Panc1 (cell line): ENCODE measurements at regions not wholly inside any gene's neighbourhood (a gene's known extent, or its start where the extent isn't known, plus 50 kb on each side); places are given as distances from the start of the nearest gene placed in this dataset.
A peak's percentile ranks its signal among the peaks of the same experiment; 100 is the strongest.

Source experiments
- ATAC-seq: fragments of 200-7000 bp; cut with Tn5 transposase; 2 replicates; pipeline ENCODE4 v1.9.1; 2020; ENCODE audit warnings: mild to moderate bottlenecking, moderate library complexity
- BruUV-seq: library from RNA; stranded (reverse); fragments of 400-500 nt; replicated peaks from 2 replicates; lab custom pipeline; 2021; lab: Mats Ljungman, UMichigan
- CTCF ChIA-PET: fragments of 300-600 bp; sonication (Branson Sonifier 250); formaldehyde crosslinking; loops from one replicate; lab custom pipeline; 2022; ENCODE audit warnings: antibody characterized with exemption; lab: Charles Lee
- POLR2A ChIA-PET: fragments of 300-600 bp; sonication (Branson Sonifier 250); formaldehyde crosslinking; loops from one replicate; lab custom pipeline; 2022; ENCODE audit warnings: antibody characterized with exemption; lab: Charles Lee
- DNase-seq: peaks from one replicate; pipeline ENCODE4 v3.0.0-alpha.2; 2010; ENCODE audit warnings: low read depth, low spot score
- H3K27ac ChIP-seq: 2 replicates; pipeline ENCODE4 v1.5.1; 2011; ENCODE audit warnings: mild to moderate bottlenecking, low read length, inconsistent platforms
- H3K27me3 ChIP-seq: fragments of 200-500 bp; sonication (Bioruptor generic); 2 replicates; pipeline ENCODE4 v1.6.0; 2014; ENCODE audit warnings: low read length, inconsistent platforms; ENCODE audit not compliant: control insufficient read depth, insufficient read depth
- H3K36me3 ChIP-seq: fragments of 200-500 bp; sonication (Bioruptor generic); 2 replicates; pipeline ENCODE4 v1.5.1; 2014; ENCODE audit warnings: inconsistent platforms, mild to moderate bottlenecking, low read length, moderate library complexity; ENCODE audit not compliant: control insufficient read depth, insufficient read depth
- H3K4me1 ChIP-seq: 2 replicates; pipeline ENCODE4 v1.5.1; 2011; ENCODE audit warnings: inconsistent platforms, mild to moderate bottlenecking, low read length, moderate library complexity; ENCODE audit not compliant: control insufficient read depth, insufficient read depth
- H3K4me3 ChIP-seq, 2 experiments: 2 replicates each; pipeline ENCODE4 v1.5.1; 2011 to 2012; ENCODE audit warnings: low read depth in 2 of 2, low read length in 2 of 2, mild to moderate bottlenecking in 2 of 2, inconsistent platforms in 1 of 2, moderate library complexity in 1 of 2
- H3K9me3 ChIP-seq: fragments of 200-500 bp; sonication (Bioruptor generic); 2 replicates; pipeline ENCODE4 v1.5.1; 2014; ENCODE audit warnings: low read depth, mild to moderate bottlenecking, inconsistent platforms, low read length, moderate library complexity; ENCODE audit not compliant: control insufficient read depth, insufficient read depth
- POLR2AphosphoS5 ChIP-seq: IDR thresholded peaks from 2 replicates; pipeline ENCODE4 v1.6.1; 2012; ENCODE audit warnings: mild to moderate bottlenecking, low read depth, low read length, moderate library complexity
- SIN3A ChIP-seq: IDR thresholded peaks from 2 replicates; pipeline ENCODE4 v1.6.1; 2012; ENCODE audit warnings: low read depth, mild to moderate bottlenecking, low read length, moderate library complexity, borderline replicate concordance; ENCODE audit not compliant: insufficient read depth
- TCF7L2 ChIP-seq: IDR thresholded peaks from 2 replicates; pipeline ENCODE4 v1.6.1; 2011; ENCODE audit warnings: mild to moderate bottlenecking, low read depth, low read length, inconsistent platforms
- in situ Hi-C: cut with HindIII; loops from 2 replicates; pipeline ENCODE4 v1.10.0; 2016; ENCODE audit warnings: low sequenced_read_pairs, low pct_unique_long_range_greater_than_20kb
- intact Hi-C: fragments of 100-400 bp; cut with micrococcal nuclease; formaldehyde crosslinking; loops from one replicate; pipeline ENCODE4 v1.10.0; 2022; ENCODE audit not compliant: unreplicated experiment
- TF ChIP-seq, protein P1 (sequence below), 2 experiments: IDR thresholded peaks; 2 replicates each; pipeline ENCODE4 v1.6.1; 2011 to 2012; ENCODE audit warnings: low read depth in 2 of 2, control low read depth in 1 of 2, low read length in 1 of 2, mild to moderate bottlenecking in 1 of 2, moderate library complexity in 1 of 2; ENCODE audit not compliant: insufficient read depth in 1 of 2
- TF ChIP-seq, protein P2 (sequence below): fragments of 450-650 bp; IDR thresholded peaks from 2 replicates; pipeline ENCODE4 v1.5.1; 2017; ENCODE audit warnings: mild to moderate bottlenecking

DNA sequence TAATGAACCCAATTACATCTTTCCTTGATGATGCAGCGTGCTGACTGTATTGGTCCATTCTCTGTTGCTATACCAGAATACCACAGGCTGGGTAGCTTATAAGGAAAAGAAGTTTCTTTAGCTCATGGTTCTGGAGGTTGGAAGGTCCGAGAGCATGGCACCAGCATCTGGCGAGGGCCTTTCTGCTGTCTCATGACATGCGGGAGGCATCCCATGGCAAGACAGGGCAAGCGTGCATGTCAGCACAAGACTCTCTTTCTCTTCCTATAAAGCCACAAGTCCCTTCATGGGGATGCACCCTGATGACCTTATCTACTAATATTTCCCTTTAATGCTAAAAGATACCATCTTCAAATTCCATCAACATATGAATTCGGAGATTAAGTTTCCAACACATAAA, 122.8 kb upstream of the FHL2 start:
- DNase-seq = no peak
- Histone ChIP-seq H3K4me3 (no peak overlapping the region), H3K27me3 (no peaks in the 10 kb centered on the region), H3K4me1 (peaks cover 45% of the 10 kb centered on the region), H3K9me3 (no peaks in the 10 kb centered on the region), H3K36me3 (no peaks in the 10 kb centered on the region), H3K27ac (peak overlapping the region; percentile 88)
- ChIA-PET CTCF (interaction anchor here (0.6 to 2.6 kb wide), 5 partner anchors 117 to 177 kb away, joined by 3 to 12 read pairs (median 3); no protein-coding TSS in a partner anchor), POLR2A (interaction anchor here (1.3 kb wide), 1 partner anchor 122 kb away, joined by 4 read pairs; no protein-coding TSS in a partner anchor)
- 0 out of 2 replicates have a peak, but pooled peaks have one; percentile 30 for ATAC-seq
- in situ Hi-C loops = no loop called here
- intact Hi-C loops = loop anchor here (2.0 to 5.0 kb wide), 4 partner anchors 67 to 177 kb away; partner anchors contain the start of gene FHL2
- no TSS peak for BruUV-seq
- TF ChIP-seq, protein P1, sequence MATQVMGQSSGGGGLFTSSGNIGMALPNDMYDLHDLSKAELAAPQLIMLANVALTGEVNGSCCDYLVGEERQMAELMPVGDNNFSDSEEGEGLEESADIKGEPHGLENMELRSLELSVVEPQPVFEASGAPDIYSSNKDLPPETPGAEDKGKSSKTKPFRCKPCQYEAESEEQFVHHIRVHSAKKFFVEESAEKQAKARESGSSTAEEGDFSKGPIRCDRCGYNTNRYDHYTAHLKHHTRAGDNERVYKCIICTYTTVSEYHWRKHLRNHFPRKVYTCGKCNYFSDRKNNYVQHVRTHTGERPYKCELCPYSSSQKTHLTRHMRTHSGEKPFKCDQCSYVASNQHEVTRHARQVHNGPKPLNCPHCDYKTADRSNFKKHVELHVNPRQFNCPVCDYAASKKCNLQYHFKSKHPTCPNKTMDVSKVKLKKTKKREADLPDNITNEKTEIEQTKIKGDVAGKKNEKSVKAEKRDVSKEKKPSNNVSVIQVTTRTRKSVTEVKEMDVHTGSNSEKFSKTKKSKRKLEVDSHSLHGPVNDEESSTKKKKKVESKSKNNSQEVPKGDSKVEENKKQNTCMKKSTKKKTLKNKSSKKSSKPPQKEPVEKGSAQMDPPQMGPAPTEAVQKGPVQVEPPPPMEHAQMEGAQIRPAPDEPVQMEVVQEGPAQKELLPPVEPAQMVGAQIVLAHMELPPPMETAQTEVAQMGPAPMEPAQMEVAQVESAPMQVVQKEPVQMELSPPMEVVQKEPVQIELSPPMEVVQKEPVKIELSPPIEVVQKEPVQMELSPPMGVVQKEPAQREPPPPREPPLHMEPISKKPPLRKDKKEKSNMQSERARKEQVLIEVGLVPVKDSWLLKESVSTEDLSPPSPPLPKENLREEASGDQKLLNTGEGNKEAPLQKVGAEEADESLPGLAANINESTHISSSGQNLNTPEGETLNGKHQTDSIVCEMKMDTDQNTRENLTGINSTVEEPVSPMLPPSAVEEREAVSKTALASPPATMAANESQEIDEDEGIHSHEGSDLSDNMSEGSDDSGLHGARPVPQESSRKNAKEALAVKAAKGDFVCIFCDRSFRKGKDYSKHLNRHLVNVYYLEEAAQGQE (IDR thresholded peaks at IDR 0.05; ENCODE audit: insufficient read depth in 1 of 2, low read depth in 2 of 2, low read length in 1 of 2) = no peak
- TF ChIP-seq POLR2AphosphoS5 = no peak
- TF ChIP-seq SIN3A = no peak
- no peak for TF ChIP-seq TCF7L2
- TF ChIP-seq, protein P2, sequence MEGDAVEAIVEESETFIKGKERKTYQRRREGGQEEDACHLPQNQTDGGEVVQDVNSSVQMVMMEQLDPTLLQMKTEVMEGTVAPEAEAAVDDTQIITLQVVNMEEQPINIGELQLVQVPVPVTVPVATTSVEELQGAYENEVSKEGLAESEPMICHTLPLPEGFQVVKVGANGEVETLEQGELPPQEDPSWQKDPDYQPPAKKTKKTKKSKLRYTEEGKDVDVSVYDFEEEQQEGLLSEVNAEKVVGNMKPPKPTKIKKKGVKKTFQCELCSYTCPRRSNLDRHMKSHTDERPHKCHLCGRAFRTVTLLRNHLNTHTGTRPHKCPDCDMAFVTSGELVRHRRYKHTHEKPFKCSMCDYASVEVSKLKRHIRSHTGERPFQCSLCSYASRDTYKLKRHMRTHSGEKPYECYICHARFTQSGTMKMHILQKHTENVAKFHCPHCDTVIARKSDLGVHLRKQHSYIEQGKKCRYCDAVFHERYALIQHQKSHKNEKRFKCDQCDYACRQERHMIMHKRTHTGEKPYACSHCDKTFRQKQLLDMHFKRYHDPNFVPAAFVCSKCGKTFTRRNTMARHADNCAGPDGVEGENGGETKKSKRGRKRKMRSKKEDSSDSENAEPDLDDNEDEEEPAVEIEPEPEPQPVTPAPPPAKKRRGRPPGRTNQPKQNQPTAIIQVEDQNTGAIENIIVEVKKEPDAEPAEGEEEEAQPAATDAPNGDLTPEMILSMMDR = no peak

DNA sequence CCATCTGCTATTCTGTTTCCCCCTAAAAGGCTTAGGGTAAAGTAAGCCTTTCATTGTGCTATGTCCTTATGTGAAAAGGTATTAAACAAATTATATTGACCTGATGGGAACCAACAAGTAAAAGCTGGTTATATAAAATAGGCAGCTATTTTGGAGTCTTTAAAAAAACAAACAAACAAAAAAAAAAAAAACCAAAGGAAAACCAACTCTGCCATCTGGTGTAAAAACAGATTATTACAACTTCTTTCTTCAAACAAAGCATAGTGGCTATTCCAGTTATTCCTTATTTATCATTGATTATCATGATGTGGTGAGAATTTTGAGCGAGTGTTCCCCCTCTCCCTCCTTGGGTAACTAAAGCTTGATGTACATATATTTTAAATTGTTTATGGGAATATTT, 122.3 kb upstream of the FHL2 start:
- CTCF ChIA-PET = interaction anchor here (0.5 to 2.6 kb wide), 8 partner anchors 66 to 176 kb away, joined by 3 to 12 read pairs (median 4); partner anchors contain the start of gene FHL2

More for the DNA sequence above, 122.3 kb upstream of the FHL2 start:
- ATAC-seq (no peak), DNase-seq (peak; percentile 42)
- Histone ChIP-seq H3K36me3 (no peaks in the 10 kb centered on the region), H3K27me3 (no peaks in the 10 kb centered on the region), H3K4me1 (peaks cover 47% of the 10 kb centered on the region), H3K9me3 (no peaks in the 10 kb centered on the region), H3K4me3 (no peak overlapping the region), H3K27ac (peak overlapping the region; percentile 88)
- intact Hi-C loops (loop anchor here (2.0 to 5.0 kb wide), 4 partner anchors 66 to 176 kb away; partner anchors contain the start of gene FHL2), in situ Hi-C loops (no loop called here)
- POLR2A ChIA-PET = interaction anchor here (0.6 to 1.3 kb wide), 4 partner anchors 13 to 165 kb away, joined by 3 to 4 read pairs (median 4); no protein-coding TSS in a partner anchor
- no TSS peak for BruUV-seq
- no peak for TF ChIP-seq SIN3A
- TF ChIP-seq, protein P2 = peak; percentile 61; the same call in 1 of the 2 replicates
